ENCODE measurements at regions not wholly inside any gene's neighbourhood (a gene's known extent, or its start where the extent isn't known, plus 50 kb on each side); places are given as distances from the start of the nearest gene placed in this dataset.

DNA sequence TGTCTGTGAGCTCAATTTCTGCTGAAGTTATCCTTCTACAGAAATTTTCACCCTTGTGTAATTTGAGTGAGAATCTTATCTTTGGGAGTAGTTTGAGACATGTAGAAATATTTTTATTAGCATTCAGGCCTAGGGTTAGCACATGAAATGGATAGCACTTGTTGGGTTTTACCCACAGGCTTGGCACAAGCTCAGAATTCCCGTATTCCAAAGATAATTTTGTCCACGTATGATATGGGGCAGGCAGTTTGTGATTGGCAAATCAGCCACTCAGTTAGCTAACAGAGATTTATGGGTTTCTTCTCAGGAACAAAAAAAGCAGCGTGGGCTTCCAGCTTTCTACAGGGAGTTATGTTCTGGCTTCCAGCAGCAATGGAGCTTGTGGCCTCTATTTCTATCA is 117.9 kb upstream of the DCAF8L1 start (continued):
- no peak for TF ChIP-seq NR1H2 (CRISPR knock-in tag; IDR thresholded peaks at IDR 0.05)
- TF ChIP-seq, protein P1, sequence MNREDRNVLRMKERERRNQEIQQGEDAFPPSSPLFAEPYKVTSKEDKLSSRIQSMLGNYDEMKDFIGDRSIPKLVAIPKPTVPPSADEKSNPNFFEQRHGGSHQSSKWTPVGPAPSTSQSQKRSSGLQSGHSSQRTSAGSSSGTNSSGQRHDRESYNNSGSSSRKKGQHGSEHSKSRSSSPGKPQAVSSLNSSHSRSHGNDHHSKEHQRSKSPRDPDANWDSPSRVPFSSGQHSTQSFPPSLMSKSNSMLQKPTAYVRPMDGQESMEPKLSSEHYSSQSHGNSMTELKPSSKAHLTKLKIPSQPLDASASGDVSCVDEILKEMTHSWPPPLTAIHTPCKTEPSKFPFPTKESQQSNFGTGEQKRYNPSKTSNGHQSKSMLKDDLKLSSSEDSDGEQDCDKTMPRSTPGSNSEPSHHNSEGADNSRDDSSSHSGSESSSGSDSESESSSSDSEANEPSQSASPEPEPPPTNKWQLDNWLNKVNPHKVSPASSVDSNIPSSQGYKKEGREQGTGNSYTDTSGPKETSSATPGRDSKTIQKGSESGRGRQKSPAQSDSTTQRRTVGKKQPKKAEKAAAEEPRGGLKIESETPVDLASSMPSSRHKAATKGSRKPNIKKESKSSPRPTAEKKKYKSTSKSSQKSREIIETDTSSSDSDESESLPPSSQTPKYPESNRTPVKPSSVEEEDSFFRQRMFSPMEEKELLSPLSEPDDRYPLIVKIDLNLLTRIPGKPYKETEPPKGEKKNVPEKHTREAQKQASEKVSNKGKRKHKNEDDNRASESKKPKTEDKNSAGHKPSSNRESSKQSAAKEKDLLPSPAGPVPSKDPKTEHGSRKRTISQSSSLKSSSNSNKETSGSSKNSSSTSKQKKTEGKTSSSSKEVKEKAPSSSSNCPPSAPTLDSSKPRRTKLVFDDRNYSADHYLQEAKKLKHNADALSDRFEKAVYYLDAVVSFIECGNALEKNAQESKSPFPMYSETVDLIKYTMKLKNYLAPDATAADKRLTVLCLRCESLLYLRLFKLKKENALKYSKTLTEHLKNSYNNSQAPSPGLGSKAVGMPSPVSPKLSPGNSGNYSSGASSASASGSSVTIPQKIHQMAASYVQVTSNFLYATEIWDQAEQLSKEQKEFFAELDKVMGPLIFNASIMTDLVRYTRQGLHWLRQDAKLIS (CRISPR knock-in tag; IDR thresholded peaks at IDR 0.05; ENCODE audit: borderline replicate concordance), result no peak
- TF ChIP-seq MYBL2 (CRISPR knock-in tag; IDR thresholded peaks at IDR 0.05), result no peak
- no peak for TF ChIP-seq ZNF232 (CRISPR knock-in tag; IDR thresholded peaks at IDR 0.05)
- TF ChIP-seq ZNF138 (CRISPR knock-in tag; conservative IDR thresholded peaks at IDR 0.05), result no peak
- TF ChIP-seq, protein P2, sequence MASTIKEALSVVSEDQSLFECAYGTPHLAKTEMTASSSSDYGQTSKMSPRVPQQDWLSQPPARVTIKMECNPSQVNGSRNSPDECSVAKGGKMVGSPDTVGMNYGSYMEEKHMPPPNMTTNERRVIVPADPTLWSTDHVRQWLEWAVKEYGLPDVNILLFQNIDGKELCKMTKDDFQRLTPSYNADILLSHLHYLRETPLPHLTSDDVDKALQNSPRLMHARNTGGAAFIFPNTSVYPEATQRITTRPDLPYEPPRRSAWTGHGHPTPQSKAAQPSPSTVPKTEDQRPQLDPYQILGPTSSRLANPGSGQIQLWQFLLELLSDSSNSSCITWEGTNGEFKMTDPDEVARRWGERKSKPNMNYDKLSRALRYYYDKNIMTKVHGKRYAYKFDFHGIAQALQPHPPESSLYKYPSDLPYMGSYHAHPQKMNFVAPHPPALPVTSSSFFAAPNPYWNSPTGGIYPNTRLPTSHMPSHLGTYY (CRISPR knock-in tag; IDR thresholded peaks at IDR 0.05), result no peak
- no peak for TF ChIP-seq ZNF396 (CRISPR knock-in tag; IDR thresholded peaks at IDR 0.05; ENCODE audit: borderline replicate concordance)
- no peak for TF ChIP-seq NR3C1 (CRISPR knock-in tag; conservative IDR thresholded peaks at IDR 0.05; ENCODE audit: low read depth)
- no peak for TF ChIP-seq ZNF317 (CRISPR knock-in tag; IDR thresholded peaks at IDR 0.05; ENCODE audit: borderline replicate concordance, low read depth)
- TF ChIP-seq, protein P3, sequence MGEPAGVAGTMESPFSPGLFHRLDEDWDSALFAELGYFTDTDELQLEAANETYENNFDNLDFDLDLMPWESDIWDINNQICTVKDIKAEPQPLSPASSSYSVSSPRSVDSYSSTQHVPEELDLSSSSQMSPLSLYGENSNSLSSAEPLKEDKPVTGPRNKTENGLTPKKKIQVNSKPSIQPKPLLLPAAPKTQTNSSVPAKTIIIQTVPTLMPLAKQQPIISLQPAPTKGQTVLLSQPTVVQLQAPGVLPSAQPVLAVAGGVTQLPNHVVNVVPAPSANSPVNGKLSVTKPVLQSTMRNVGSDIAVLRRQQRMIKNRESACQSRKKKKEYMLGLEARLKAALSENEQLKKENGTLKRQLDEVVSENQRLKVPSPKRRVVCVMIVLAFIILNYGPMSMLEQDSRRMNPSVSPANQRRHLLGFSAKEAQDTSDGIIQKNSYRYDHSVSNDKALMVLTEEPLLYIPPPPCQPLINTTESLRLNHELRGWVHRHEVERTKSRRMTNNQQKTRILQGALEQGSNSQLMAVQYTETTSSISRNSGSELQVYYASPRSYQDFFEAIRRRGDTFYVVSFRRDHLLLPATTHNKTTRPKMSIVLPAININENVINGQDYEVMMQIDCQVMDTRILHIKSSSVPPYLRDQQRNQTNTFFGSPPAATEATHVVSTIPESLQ (CRISPR knock-in tag; IDR thresholded peaks at IDR 0.05), result no peak
- no peak for TF ChIP-seq SP1 (CRISPR knock-in tag; conservative IDR thresholded peaks at IDR 0.05)

DNA sequence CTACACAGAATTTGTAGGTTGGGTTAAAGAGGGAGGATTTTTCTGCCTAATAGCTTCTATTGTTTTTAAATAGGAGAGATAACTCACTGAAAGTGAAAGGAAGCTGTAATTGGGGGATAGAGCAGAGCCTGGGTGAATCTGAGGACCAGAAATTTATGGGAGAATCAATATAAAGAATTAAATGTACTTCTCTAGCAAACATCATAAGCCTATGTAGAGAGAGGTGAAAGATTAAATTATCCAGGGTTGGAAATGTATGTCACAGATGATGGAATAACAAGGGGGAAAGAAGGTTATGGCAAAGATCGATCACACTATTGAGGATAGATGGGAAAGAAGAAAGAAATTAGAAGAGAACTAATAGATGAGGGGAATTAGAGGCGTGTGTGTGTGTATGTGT is 104.4 kb upstream of the DCAF8L1 start:
- H3K27ac Mint-ChIP-seq, result no peak overlapping the region
- no peak overlapping the region for H3K4me3 Mint-ChIP-seq
- no peak for DNase-seq (ENCODE audit: low spot score)
- H3K9me3 Mint-ChIP-seq, result no peaks in the 10 kb centered on the region
- no peak for ATAC-seq
- H3K36me3 Mint-ChIP-seq, result no peaks in the 10 kb centered on the region
- ChIA-PET CTCF (no interaction called here), POLR2A (no interaction called here)
- no peaks in the 10 kb centered on the region for H3K4me1 Mint-ChIP-seq
- H3K27me3 Mint-ChIP-seq (ENCODE audit: low read depth), result peaks cover 43% of the 10 kb centered on the region
- TF ChIP-seq NR2C2 (CRISPR knock-in tag; IDR thresholded peaks at IDR 0.05) (no peak), JAZF1 (CRISPR knock-in tag; IDR thresholded peaks at IDR 0.05) (no peak), ATF1 (CRISPR knock-in tag; IDR thresholded peaks at IDR 0.05) (no peak), ZNF317 (CRISPR knock-in tag; IDR thresholded peaks at IDR 0.05; ENCODE audit: borderline replicate concordance, low read depth) (no peak), TEAD4 (CRISPR knock-in tag; IDR thresholded peaks at IDR 0.05) (no peak), ZNF423 (CRISPR knock-in tag; IDR thresholded peaks at IDR 0.05) (no peak)
- TF ChIP-seq, protein P4, sequence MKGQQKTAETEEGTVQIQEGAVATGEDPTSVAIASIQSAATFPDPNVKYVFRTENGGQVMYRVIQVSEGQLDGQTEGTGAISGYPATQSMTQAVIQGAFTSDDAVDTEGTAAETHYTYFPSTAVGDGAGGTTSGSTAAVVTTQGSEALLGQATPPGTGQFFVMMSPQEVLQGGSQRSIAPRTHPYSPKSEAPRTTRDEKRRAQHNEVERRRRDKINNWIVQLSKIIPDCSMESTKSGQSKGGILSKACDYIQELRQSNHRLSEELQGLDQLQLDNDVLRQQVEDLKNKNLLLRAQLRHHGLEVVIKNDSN (CRISPR knock-in tag; IDR thresholded peaks at IDR 0.05), result no peak
- TF ChIP-seq, protein P5, sequence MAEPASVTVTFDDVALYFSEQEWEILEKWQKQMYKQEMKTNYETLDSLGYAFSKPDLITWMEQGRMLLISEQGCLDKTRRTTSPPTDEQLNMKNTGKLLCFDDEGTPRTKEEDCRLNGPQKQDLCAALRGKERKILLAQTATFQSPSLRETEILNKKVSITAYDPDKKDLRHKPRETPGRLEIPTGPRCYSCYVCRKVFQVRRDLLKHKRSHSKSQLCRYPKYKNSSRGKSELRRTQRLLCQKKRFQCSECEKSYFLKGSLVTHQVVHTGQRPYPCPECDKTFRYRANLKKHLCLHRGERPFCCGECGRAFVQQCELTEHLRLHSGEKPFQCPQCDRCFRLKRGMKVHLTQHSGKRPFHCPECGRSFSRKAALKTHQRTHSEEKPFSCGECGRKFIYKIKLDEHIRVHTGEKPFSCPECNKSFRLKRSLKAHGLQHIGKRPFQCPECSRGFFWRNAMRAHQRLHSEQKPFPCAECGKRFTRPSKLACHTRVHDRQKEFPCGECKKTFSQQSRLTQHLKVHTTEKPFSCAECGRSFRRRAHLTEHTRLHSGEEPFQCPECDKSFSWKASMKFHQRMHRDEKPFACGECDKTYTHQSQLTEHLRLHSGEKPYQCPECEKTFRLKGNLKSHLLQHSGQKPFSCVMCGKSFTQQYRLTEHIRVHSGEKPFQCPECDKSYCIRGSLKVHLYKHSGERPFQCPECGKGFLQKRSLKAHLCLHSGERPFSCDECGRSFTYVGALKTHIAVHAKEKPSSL (CRISPR knock-in tag; conservative IDR thresholded peaks at IDR 0.05), result no peak
- TF ChIP-seq, protein P6, sequence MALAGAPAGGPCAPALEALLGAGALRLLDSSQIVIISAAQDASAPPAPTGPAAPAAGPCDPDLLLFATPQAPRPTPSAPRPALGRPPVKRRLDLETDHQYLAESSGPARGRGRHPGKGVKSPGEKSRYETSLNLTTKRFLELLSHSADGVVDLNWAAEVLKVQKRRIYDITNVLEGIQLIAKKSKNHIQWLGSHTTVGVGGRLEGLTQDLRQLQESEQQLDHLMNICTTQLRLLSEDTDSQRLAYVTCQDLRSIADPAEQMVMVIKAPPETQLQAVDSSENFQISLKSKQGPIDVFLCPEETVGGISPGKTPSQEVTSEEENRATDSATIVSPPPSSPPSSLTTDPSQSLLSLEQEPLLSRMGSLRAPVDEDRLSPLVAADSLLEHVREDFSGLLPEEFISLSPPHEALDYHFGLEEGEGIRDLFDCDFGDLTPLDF (CRISPR knock-in tag; IDR thresholded peaks at IDR 0.05), result no peak
- TF ChIP-seq, protein P7, sequence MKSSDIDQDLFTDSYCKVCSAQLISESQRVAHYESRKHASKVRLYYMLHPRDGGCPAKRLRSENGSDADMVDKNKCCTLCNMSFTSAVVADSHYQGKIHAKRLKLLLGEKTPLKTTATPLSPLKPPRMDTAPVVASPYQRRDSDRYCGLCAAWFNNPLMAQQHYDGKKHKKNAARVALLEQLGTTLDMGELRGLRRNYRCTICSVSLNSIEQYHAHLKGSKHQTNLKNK (CRISPR knock-in tag; IDR thresholded peaks at IDR 0.05), result no peak
- TF ChIP-seq, protein P8, sequence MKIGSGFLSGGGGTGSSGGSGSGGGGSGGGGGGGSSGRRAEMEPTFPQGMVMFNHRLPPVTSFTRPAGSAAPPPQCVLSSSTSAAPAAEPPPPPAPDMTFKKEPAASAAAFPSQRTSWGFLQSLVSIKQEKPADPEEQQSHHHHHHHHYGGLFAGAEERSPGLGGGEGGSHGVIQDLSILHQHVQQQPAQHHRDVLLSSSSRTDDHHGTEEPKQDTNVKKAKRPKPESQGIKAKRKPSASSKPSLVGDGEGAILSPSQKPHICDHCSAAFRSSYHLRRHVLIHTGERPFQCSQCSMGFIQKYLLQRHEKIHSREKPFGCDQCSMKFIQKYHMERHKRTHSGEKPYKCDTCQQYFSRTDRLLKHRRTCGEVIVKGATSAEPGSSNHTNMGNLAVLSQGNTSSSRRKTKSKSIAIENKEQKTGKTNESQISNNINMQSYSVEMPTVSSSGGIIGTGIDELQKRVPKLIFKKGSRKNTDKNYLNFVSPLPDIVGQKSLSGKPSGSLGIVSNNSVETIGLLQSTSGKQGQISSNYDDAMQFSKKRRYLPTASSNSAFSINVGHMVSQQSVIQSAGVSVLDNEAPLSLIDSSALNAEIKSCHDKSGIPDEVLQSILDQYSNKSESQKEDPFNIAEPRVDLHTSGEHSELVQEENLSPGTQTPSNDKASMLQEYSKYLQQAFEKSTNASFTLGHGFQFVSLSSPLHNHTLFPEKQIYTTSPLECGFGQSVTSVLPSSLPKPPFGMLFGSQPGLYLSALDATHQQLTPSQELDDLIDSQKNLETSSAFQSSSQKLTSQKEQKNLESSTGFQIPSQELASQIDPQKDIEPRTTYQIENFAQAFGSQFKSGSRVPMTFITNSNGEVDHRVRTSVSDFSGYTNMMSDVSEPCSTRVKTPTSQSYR (CRISPR knock-in tag; IDR thresholded peaks at IDR 0.05), result no peak
- TF ChIP-seq, protein P9, sequence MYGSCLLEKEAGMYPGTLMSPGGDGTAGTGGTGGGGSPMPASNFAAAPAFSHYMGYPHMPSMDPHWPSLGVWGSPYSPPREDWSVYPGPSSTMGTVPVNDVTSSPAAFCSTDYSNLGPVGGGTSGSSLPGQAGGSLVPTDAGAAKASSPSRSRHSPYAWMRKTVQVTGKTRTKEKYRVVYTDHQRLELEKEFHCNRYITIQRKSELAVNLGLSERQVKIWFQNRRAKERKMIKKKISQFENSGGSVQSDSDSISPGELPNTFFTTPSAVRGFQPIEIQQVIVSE (CRISPR knock-in tag; IDR thresholded peaks at IDR 0.05; ENCODE audit: borderline replicate concordance), result no peak
